Colonic mucosa (tissue), 4 donors: ENCODE measurements at regions not wholly inside any gene's neighbourhood (a gene's known extent, or its start where the extent isn't known, plus 50 kb on each side); places are given as distances from the start of the nearest gene placed in this dataset.
"Not testable (repeated sequence)": the region's sequence is repeated elsewhere in the genome, so short reads cannot be mapped to it uniquely, and the experiment has no call there.

Experiments
- DNase-seq: peaks from one replicate; pipeline ENCODE4 v3.0.0-alpha.2; 2020
- H3K27ac ChIP-seq: fragments of 200-600 bp; one replicate; pipeline ENCODE4 v1.8.0; 2021
- H3K27me3 ChIP-seq: fragments of 200-600 bp; one replicate; pipeline ENCODE4 v1.8.0; 2021
- H3K36me3 ChIP-seq: fragments of 200-600 bp; one replicate; pipeline ENCODE4 v1.8.0; 2021
- H3K4me1 ChIP-seq: fragments of 200-600 bp; one replicate; pipeline ENCODE4 v1.8.0; 2021; ENCODE audit warnings: mild to moderate bottlenecking
- H3K4me3 ChIP-seq: fragments of 200-600 bp; one replicate; pipeline ENCODE4 v1.8.0; 2021
- H3K9ac ChIP-seq, 2 donors: one replicate each; pipeline ENCODE4 v1.7.0; 2013; ENCODE audit warnings: control low read depth in 2 of 2, low read depth in 2 of 2, low read length in 2 of 2
- H3K9me3 ChIP-seq: fragments of 200-600 bp; one replicate; pipeline ENCODE4 v1.8.0; 2021
- CTCF ChIP-seq: fragments of 200-600 bp; IDR thresholded peaks from one replicate; pipeline ENCODE4 v1.8.0; 2022; ENCODE audit warnings: antibody characterized with exemption, mild to moderate bottlenecking
- intact Hi-C: fragments of 100-400 bp; cut with DNase I; formaldehyde crosslinking; loops from one replicate; pipeline ENCODE4 v1.14.1; 2022
- donor health status: healthy.
- donor health status: DM: no; HTN: no; CAD: no.
- donor health status: DM: no; HTN: no; CAD: no.

DNA sequence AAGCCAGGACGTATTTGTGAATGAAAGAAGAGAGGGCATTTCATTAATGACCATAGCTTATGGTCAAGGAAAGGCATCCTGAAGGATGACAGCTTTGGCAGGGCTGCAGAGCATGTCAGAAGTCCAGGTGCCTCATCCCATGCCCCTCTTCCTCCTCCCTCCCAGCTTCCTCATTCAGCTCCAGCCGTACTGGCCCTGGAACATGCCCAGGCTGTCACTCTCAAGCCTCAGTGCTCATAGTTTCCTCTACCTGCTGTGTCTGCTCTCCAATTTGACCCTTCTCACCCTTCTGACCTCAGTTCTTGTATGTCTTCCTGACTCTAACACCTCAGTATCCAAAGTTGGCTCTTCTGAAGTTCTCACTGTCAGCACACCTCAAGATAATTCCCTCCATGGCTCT lies 695.8 kb upstream of the HS6ST1 start:
- no peaks in the 10 kb centered on the region for H3K36me3 ChIP-seq
- H3K4me1 ChIP-seq: no peaks in the 10 kb centered on the region
- no peak overlapping the region for H3K27ac ChIP-seq
- TF ChIP-seq CTCF: no peak
- no peak for DNase-seq
- no peaks in the 10 kb centered on the region for H3K27me3 ChIP-seq
- no peak overlapping the region for H3K9ac ChIP-seq
- intact Hi-C loops: no loop called here
- H3K9me3 ChIP-seq: no peaks in the 10 kb centered on the region
- H3K4me3 ChIP-seq: no peak overlapping the region

GRCh38 chr2:129015397-129016285 lies 697.0 kb upstream of the HS6ST1 start:
- H3K4me1 ChIP-seq: no peaks in the 10 kb centered on the region
- no peaks in the 10 kb centered on the region for H3K27me3 ChIP-seq
- no peak for TF ChIP-seq CTCF
- no peaks in the 10 kb centered on the region for H3K9me3 ChIP-seq
- intact Hi-C loops: no loop called here
- H3K27ac ChIP-seq: no peak overlapping the region
- H3K36me3 ChIP-seq: no peaks in the 10 kb centered on the region
- H3K9ac ChIP-seq: no peak overlapping the region
- no peak for DNase-seq
- no peak overlapping the region for H3K4me3 ChIP-seq

GRCh38 chr2:129016972-129017371 lies 698.3 kb upstream of the HS6ST1 start:
- intact Hi-C loops: no loop called here
- TF ChIP-seq CTCF: no peak
- no peak overlapping the region for H3K27ac ChIP-seq

DNA sequence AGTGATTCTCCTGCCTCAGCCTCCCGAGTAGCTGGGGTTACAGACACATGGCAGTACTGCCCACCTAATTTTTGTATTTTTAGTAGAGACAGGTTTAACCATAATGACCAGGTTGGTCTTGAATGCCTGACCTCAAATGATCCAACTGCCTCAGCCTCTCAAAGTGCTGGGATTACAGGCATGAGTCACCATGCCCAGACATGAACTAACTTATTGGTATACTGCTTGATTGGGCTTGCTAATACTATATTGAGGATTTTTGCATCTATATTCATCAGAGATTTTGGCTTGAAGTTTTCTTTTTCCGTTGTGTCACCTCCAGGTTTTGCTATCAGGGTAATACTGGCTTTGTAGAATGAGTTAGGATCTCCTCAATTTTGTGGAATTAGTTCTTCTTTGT lies 706.1 kb upstream of the HS6ST1 start:
- Histone ChIP-seq H3K4me3 (no peak overlapping the region), H3K36me3 (no peaks in the 10 kb centered on the region), H3K9me3 (no peaks in the 10 kb centered on the region), H3K9ac (no peak overlapping the region), H3K4me1 (no peaks in the 10 kb centered on the region), H3K27ac (no peak overlapping the region), H3K27me3 (no peaks in the 10 kb centered on the region)
- TF ChIP-seq CTCF: no peak
- intact Hi-C loops: no loop called here
- no peak for DNase-seq

More at GRCh38 chr2:129016972-129017371, 698.3 kb upstream of the HS6ST1 start:
- Histone ChIP-seq H3K9ac (no peak overlapping the region), H3K9me3 (no peaks in the 10 kb centered on the region), H3K36me3 (no peaks in the 10 kb centered on the region), H3K4me3 (no peak overlapping the region), H3K4me1 (no peaks in the 10 kb centered on the region), H3K27me3 (no peaks in the 10 kb centered on the region)
- DNase-seq: no peak

GRCh38 chr2:129035992-129036391 lies 717.3 kb upstream of the HS6ST1 start:
- no peaks in the 10 kb centered on the region for H3K36me3 ChIP-seq
- no peak for DNase-seq
- H3K27ac ChIP-seq: no peak overlapping the region
- no peak for TF ChIP-seq CTCF
- intact Hi-C loops: no loop called here
- H3K4me3 ChIP-seq: no peak overlapping the region
- no peaks in the 10 kb centered on the region for H3K4me1 ChIP-seq
- H3K27me3 ChIP-seq: no peaks in the 10 kb centered on the region
- no peak overlapping the region for H3K9ac ChIP-seq
- no peaks in the 10 kb centered on the region for H3K9me3 ChIP-seq

GRCh38 chr2:129043677-129044076 lies 725.0 kb upstream of the HS6ST1 start:
- H3K4me3 ChIP-seq, H3K9me3 ChIP-seq, H3K27me3 ChIP-seq, H3K9ac ChIP-seq, H3K36me3 ChIP-seq, H3K4me1 ChIP-seq, intact Hi-C loops, DNase-seq, H3K27ac ChIP-seq: not testable (repeated sequence)

GRCh38 chr2:129046475-129046874 lies 727.8 kb upstream of the HS6ST1 start:
- H3K4me1 ChIP-seq, H3K36me3 ChIP-seq, H3K27me3 ChIP-seq, H3K4me3 ChIP-seq, H3K9me3 ChIP-seq, H3K9ac ChIP-seq, H3K27ac ChIP-seq, DNase-seq, intact Hi-C loops: not testable (repeated sequence)
